ENCODE measurements at regions not wholly inside any gene's neighbourhood (a gene's known extent, or its start where the extent isn't known, plus 50 kb on each side); places are given as distances from the start of the nearest gene placed in this dataset.

- Histone ChIP-seq H3K27ac (no peak overlapping the region), H3K4me1 (ENCODE audit: low read depth) (peaks cover 9% of the 10 kb centered on the region), H3K4me3 (no peak overlapping the region), H3K36me3 (no peaks in the 10 kb centered on the region), H3K9me3 (ENCODE audit: low read depth) (no peaks in the 10 kb centered on the region), H3K27me3 (no peaks in the 10 kb centered on the region)
- no peak for TF ChIP-seq CTCF (IDR thresholded peaks at IDR 0.05; ENCODE audit: low read depth, low read length)
- no peak for DNase-seq (ENCODE audit: low read depth in 1 of 2, low spot score in 1 of 2)
Observed at GRCh38 chr15:97694456-97694855, 266.0 kb upstream of the ARRDC4 start.

GRCh38 chr15:97703400-97703799 lies 257.1 kb upstream of the ARRDC4 start:
- H3K4me3 ChIP-seq: no peak overlapping the region
- H3K27me3 ChIP-seq: no peaks in the 10 kb centered on the region
- H3K4me1 ChIP-seq (ENCODE audit: low read depth): no peaks in the 10 kb centered on the region
- no peak for DNase-seq (ENCODE audit: low read depth in 1 of 2, low spot score in 1 of 2)
- no peak overlapping the region for H3K27ac ChIP-seq
- no peak for TF ChIP-seq CTCF (IDR thresholded peaks at IDR 0.05; ENCODE audit: low read depth, low read length)
- H3K9me3 ChIP-seq (ENCODE audit: low read depth): no peaks in the 10 kb centered on the region
- no peaks in the 10 kb centered on the region for H3K36me3 ChIP-seq

- no peaks in the 10 kb centered on the region for H3K4me1 ChIP-seq (ENCODE audit: low read depth)
- no peak overlapping the region for H3K27ac ChIP-seq
- TF ChIP-seq CTCF (IDR thresholded peaks at IDR 0.05; ENCODE audit: low read depth, low read length): no peak
- no peaks in the 10 kb centered on the region for H3K36me3 ChIP-seq
- no peak for DNase-seq (ENCODE audit: low read depth in 1 of 2, low spot score in 1 of 2)
- no peaks in the 10 kb centered on the region for H3K9me3 ChIP-seq (ENCODE audit: low read depth)
- no peaks in the 10 kb centered on the region for H3K27me3 ChIP-seq
- no peak overlapping the region for H3K4me3 ChIP-seq
Observed at GRCh38 chr15:97706059-97706458, 254.4 kb upstream of the ARRDC4 start.

- H3K27ac ChIP-seq: no peak overlapping the region
- H3K4me3 ChIP-seq: no peak overlapping the region
- no peaks in the 10 kb centered on the region for H3K27me3 ChIP-seq
- no peaks in the 10 kb centered on the region for H3K36me3 ChIP-seq
- H3K4me1 ChIP-seq (ENCODE audit: low read depth): no peaks in the 10 kb centered on the region
- no peaks in the 10 kb centered on the region for H3K9me3 ChIP-seq (ENCODE audit: low read depth)
- DNase-seq (ENCODE audit: low read depth in 1 of 2, low spot score in 1 of 2): no peak
- TF ChIP-seq CTCF (IDR thresholded peaks at IDR 0.05; ENCODE audit: low read depth, low read length): no peak
Observed at GRCh38 chr15:97708252-97708651, 252.3 kb upstream of the ARRDC4 start.

DNA sequence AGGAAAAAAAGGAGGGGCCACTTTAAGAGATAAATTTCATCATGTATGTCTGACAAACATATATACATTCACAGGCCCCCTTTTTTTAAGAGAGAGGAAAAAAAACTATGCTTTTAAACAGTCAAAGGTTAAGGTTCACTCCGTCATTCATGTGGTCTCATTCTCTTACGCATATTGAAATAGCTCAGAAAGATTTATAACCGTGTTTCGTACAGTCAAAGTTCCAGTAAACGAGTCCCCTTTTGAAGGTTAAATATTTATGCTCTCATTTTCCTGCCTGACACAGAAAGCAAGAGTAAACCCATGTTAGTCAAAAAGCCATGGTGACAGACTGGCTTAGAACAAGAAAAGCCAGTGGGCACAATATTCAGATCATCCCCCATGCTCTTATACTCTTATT lies 248.0 kb upstream of the ARRDC4 start:
- H3K4me1 ChIP-seq (ENCODE audit: low read depth): no peaks in the 10 kb centered on the region
- H3K9me3 ChIP-seq (ENCODE audit: low read depth): no peaks in the 10 kb centered on the region
- H3K27me3 ChIP-seq: no peaks in the 10 kb centered on the region
- no peak overlapping the region for H3K27ac ChIP-seq
- TF ChIP-seq CTCF (IDR thresholded peaks at IDR 0.05; ENCODE audit: low read depth, low read length): no peak
- DNase-seq (ENCODE audit: low read depth in 1 of 2, low spot score in 1 of 2): no peak
- H3K4me3 ChIP-seq: no peak overlapping the region
- H3K36me3 ChIP-seq: no peaks in the 10 kb centered on the region

DNA sequence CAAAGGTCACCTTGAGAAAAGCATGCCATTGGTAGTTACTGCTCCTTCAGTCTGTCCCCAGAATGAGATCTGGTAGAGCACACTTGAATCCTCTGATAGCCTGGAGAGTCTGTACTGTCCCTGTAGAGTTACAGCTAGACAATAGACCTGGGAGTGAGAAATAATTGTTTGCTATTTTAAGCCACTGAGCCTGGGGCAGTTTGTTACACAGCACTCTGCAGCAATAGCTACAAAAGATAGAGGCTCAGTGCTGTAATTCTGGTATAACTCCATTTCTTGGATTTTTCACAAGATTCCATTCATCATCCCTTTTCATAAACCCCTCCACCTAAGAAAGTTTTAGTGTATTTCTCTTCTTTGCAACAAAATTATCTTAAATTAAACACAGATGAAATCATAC lies 242.7 kb upstream of the ARRDC4 start:
- no peak for TF ChIP-seq CTCF (IDR thresholded peaks at IDR 0.05; ENCODE audit: low read depth, low read length)
- Histone ChIP-seq H3K4me1 (ENCODE audit: low read depth) (no peaks in the 10 kb centered on the region), H3K4me3 (no peak overlapping the region), H3K9me3 (ENCODE audit: low read depth) (no peaks in the 10 kb centered on the region), H3K27me3 (no peaks in the 10 kb centered on the region), H3K36me3 (no peaks in the 10 kb centered on the region), H3K27ac (no peak overlapping the region)
- DNase-seq (ENCODE audit: low read depth in 1 of 2, low spot score in 1 of 2): no peak
